ENCODE measurements at regions not wholly inside any gene's neighbourhood (a gene's known extent, or its start where the extent isn't known, plus 50 kb on each side); places are given as distances from the start of the nearest gene placed in this dataset.

DNA sequence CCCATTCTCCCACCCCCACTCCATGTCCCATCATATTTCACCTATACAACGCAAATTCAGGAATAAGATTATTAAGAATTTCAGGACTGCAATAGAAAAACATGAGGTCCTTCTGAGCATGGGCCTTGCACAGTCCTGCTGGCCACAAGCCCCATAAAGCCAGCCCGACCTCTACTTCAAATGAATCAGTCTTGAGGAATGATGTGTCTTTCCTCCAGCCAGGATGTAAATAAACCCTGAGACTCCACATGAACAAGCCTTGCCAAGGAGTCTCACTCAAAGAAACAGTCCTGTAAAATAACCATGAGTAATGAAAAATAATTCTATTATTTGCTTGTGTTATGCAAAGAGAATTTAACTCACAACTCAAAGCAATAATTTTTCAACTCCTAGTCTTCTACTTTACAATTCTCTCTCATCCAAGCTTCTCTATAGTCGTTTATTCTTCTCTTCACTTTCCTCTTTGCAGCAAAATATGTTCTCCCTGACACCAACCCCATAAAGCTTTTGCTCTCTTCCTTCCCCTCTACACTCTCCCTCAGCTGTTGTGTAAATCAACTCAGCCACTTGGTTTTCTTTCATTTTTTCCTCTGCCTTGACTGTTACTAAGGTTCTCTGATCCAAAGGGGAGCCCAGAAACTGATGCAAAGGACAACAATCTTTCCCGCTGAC is 140.1 kb upstream of the MOCS2 start:
- TF ChIP-seq, protein P1, sequence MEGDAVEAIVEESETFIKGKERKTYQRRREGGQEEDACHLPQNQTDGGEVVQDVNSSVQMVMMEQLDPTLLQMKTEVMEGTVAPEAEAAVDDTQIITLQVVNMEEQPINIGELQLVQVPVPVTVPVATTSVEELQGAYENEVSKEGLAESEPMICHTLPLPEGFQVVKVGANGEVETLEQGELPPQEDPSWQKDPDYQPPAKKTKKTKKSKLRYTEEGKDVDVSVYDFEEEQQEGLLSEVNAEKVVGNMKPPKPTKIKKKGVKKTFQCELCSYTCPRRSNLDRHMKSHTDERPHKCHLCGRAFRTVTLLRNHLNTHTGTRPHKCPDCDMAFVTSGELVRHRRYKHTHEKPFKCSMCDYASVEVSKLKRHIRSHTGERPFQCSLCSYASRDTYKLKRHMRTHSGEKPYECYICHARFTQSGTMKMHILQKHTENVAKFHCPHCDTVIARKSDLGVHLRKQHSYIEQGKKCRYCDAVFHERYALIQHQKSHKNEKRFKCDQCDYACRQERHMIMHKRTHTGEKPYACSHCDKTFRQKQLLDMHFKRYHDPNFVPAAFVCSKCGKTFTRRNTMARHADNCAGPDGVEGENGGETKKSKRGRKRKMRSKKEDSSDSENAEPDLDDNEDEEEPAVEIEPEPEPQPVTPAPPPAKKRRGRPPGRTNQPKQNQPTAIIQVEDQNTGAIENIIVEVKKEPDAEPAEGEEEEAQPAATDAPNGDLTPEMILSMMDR (IDR thresholded peaks at IDR 0.05), result no peak
- no peak for TF ChIP-seq POLR2A (IDR thresholded peaks at IDR 0.05)

Data from right lobe of liver (tissue), 4 donors.